ENCODE measurements at regions not wholly inside any gene's neighbourhood (a gene's known extent, or its start where the extent isn't known, plus 50 kb on each side); places are given as distances from the start of the nearest gene placed in this dataset.
"Not testable (repeated sequence)": the region's sequence is repeated elsewhere in the genome, so short reads cannot be mapped to it uniquely, and the experiment has no call there.

DNA sequence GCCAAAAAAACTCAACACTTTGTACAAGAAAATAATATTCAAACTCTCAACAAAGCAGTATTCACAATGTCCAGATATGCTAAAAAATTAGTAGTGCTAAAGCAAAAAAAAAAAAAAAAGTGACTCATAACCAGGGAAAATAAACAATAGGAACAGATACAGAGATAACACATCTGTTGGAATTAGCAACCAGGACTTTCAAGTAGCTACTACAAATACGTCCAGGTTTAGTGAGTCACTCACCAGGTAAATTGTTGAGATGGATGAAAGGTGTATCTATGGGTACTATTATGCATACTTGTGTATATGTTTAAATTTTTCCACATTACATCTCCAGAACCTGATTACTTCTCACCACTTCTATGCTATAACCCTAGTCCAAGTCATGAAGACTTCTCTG is 144.8 kb upstream of the SLC35F3 start:
- WGBS (ENCODE audit: extremely low coverage, insufficient read length, low lambda C conversion rate): no CpG with 5 or more reads among the region's 1 CpG

DNA sequence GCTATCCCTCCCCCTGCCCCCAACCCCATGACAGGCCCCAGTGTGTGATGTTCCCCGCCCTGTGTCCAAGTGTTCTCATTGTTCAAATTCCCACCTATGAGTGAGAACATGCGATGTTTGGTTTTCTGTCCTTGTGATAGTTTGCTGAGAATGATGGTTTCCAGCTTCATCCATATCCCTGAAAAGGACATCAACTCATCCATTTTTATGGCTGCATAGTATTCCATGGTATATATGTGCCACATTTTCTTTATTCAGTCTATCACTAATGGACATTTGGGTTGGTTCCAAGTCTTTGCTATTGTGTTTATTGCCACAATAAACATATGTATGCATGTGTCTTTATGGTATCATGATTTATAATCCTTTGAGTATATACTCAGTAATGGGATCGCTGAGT is 140.2 kb upstream of the SLC35F3 start:
- not testable (repeated sequence) for H3K18ac ChIP-seq (ENCODE audit: insufficient read length, low read depth, low read length); H3K79me2 ChIP-seq (ENCODE audit: insufficient read depth, low read length); H4K91ac ChIP-seq (ENCODE audit: insufficient read length, low read depth, low read length); H2AK5ac ChIP-seq (ENCODE audit: insufficient read length, low read length); H3K4me1 Mint-ChIP-seq; H4K5ac ChIP-seq (ENCODE audit: insufficient read length, low read depth, low read length); H3K27me3 Mint-ChIP-seq (ENCODE audit: low read depth); H3K23me2 ChIP-seq (ENCODE audit: insufficient read length, low read depth, low read length, poor library complexity, severe bottlenecking); H3K27ac ChIP-seq (ENCODE audit: insufficient read length, low read depth, low read length); H2AFZ ChIP-seq (ENCODE audit: low read length); H3K9me3 ChIP-seq (ENCODE audit: control insufficient read depth, low read depth, low read length); H3K4me3 Mint-ChIP-seq; H3K27ac Mint-ChIP-seq; H2BK20ac ChIP-seq (ENCODE audit: low read depth, low read length, poor library complexity, severe bottlenecking); H3T11ph ChIP-seq (ENCODE audit: low read length); H3K36me3 Mint-ChIP-seq (ENCODE audit: insufficient read depth in 1 of 3, low read depth in 3 of 3); H3K14ac ChIP-seq (ENCODE audit: insufficient read depth, low read length); H4K20me1 ChIP-seq (ENCODE audit: control insufficient read depth, insufficient read depth, insufficient read length); H4K8ac ChIP-seq (replicated peaks; ENCODE audit: insufficient read length, low read depth, low read length); H3K9ac ChIP-seq (ENCODE audit: extremely low read depth, insufficient read length, low read length); H2BK120ac ChIP-seq (ENCODE audit: low read depth, low read length, poor library complexity, severe bottlenecking); H2BK5ac ChIP-seq (ENCODE audit: insufficient read length, low read length); H3K27me3 ChIP-seq (ENCODE audit: insufficient read depth, low read length); H3K4me1 ChIP-seq (ENCODE audit: insufficient read depth, low read length); DNase-seq; H3K4me2 ChIP-seq (ENCODE audit: insufficient read depth, insufficient read length, low read length); H3K4ac ChIP-seq (ENCODE audit: low read depth, low read length); H3K23ac ChIP-seq (ENCODE audit: insufficient read length, low read depth, low read length); H3K79me1 ChIP-seq (ENCODE audit: insufficient read depth, low read depth, low read length, poor library complexity, severe bottlenecking); H2BK15ac ChIP-seq (ENCODE audit: low read depth, low read length); H2BK12ac ChIP-seq (ENCODE audit: insufficient read length, low read depth, low read length); H3K9me3 Mint-ChIP-seq; H3K56ac ChIP-seq (ENCODE audit: insufficient read length, low read depth, low read length)
- no CpG with 5 or more reads among the region's 3 CpGs for WGBS (ENCODE audit: extremely low coverage, insufficient read length, low lambda C conversion rate)

More for the DNA sequence above, 144.8 kb upstream of the SLC35F3 start:
- H3K27ac ChIP-seq (ENCODE audit: insufficient read length, low read depth, low read length): no peak overlapping the region
- Mint-ChIP-seq H3K4me3 (no peak overlapping the region), H3K27ac (no peak overlapping the region), H3K9me3 (no peaks in the 10 kb centered on the region; a peak in 2 of 5 replicates), H3K36me3 (ENCODE audit: insufficient read depth in 1 of 3, low read depth in 3 of 3) (no peaks in the 10 kb centered on the region), H3K4me1 (no peaks in the 10 kb centered on the region), H3K27me3 (ENCODE audit: low read depth) (peaks cover 2% of the 10 kb centered on the region)
- no peak overlapping the region for H3K56ac ChIP-seq (ENCODE audit: insufficient read length, low read depth, low read length)
- no peak overlapping the region for H3T11ph ChIP-seq (ENCODE audit: low read length)
- H4K8ac ChIP-seq (replicated peaks; ENCODE audit: insufficient read length, low read depth, low read length): no peak overlapping the region
- no peaks in the 10 kb centered on the region for H3K79me1 ChIP-seq (ENCODE audit: insufficient read depth, low read depth, low read length, poor library complexity, severe bottlenecking)
- H3K23ac ChIP-seq (ENCODE audit: insufficient read length, low read depth, low read length): no peak overlapping the region
- TF ChIP-seq, protein P1, sequence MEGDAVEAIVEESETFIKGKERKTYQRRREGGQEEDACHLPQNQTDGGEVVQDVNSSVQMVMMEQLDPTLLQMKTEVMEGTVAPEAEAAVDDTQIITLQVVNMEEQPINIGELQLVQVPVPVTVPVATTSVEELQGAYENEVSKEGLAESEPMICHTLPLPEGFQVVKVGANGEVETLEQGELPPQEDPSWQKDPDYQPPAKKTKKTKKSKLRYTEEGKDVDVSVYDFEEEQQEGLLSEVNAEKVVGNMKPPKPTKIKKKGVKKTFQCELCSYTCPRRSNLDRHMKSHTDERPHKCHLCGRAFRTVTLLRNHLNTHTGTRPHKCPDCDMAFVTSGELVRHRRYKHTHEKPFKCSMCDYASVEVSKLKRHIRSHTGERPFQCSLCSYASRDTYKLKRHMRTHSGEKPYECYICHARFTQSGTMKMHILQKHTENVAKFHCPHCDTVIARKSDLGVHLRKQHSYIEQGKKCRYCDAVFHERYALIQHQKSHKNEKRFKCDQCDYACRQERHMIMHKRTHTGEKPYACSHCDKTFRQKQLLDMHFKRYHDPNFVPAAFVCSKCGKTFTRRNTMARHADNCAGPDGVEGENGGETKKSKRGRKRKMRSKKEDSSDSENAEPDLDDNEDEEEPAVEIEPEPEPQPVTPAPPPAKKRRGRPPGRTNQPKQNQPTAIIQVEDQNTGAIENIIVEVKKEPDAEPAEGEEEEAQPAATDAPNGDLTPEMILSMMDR (conservative IDR thresholded peaks at IDR 0.05): no peak
- no peaks in the 10 kb centered on the region for H3K23me2 ChIP-seq (ENCODE audit: insufficient read length, low read depth, low read length, poor library complexity, severe bottlenecking)
- H3K9ac ChIP-seq (ENCODE audit: extremely low read depth, insufficient read length, low read length): no peak overlapping the region
- no peak for DNase-seq
- no peak overlapping the region for H3K18ac ChIP-seq (ENCODE audit: insufficient read length, low read depth, low read length)
- no peaks in the 10 kb centered on the region for H3K79me2 ChIP-seq (ENCODE audit: insufficient read depth, low read length)
- H3K4ac ChIP-seq (ENCODE audit: low read depth, low read length): no peak overlapping the region
- H2BK12ac ChIP-seq (ENCODE audit: insufficient read length, low read depth, low read length): no peak overlapping the region
- no peak overlapping the region for H4K5ac ChIP-seq (ENCODE audit: insufficient read length, low read depth, low read length)
- no peaks in the 10 kb centered on the region for H3K9me3 ChIP-seq (ENCODE audit: control insufficient read depth, low read depth, low read length)
- H4K91ac ChIP-seq (ENCODE audit: insufficient read length, low read depth, low read length): no peak overlapping the region
- H2BK15ac ChIP-seq (ENCODE audit: low read depth, low read length): no peak overlapping the region
- no peak overlapping the region for H3K14ac ChIP-seq (ENCODE audit: insufficient read depth, low read length)
- no peak overlapping the region for H2BK5ac ChIP-seq (ENCODE audit: insufficient read length, low read length)
- H2BK20ac ChIP-seq (ENCODE audit: low read depth, low read length, poor library complexity, severe bottlenecking): no peak overlapping the region
- no peak overlapping the region for H2AFZ ChIP-seq (ENCODE audit: low read length)
- H2AK5ac ChIP-seq (ENCODE audit: insufficient read length, low read length): no peak overlapping the region
- no peaks in the 10 kb centered on the region for H3K27me3 ChIP-seq (ENCODE audit: insufficient read depth, low read length)
- no peaks in the 10 kb centered on the region for H4K20me1 ChIP-seq (ENCODE audit: control insufficient read depth, insufficient read depth, insufficient read length)
- H3K4me2 ChIP-seq (ENCODE audit: insufficient read depth, insufficient read length, low read length): no peak overlapping the region
- H3K4me1 ChIP-seq (ENCODE audit: insufficient read depth, low read length): no peaks in the 10 kb centered on the region
- no peak overlapping the region for H2BK120ac ChIP-seq (ENCODE audit: low read depth, low read length, poor library complexity, severe bottlenecking)

Data from H9 (cell line).